ENCODE measurements at regions not wholly inside any gene's neighbourhood (a gene's known extent, or its start where the extent isn't known, plus 50 kb on each side); places are given as distances from the start of the nearest gene placed in this dataset.

- H2AFZ ChIP-seq (replicated peaks; ENCODE audit: low read length, poor library complexity): no peak overlapping the region
- no peak overlapping the region for H2BK20ac ChIP-seq (ENCODE audit: low read depth, low read length)
- H3K36me3 ChIP-seq (ENCODE audit: control insufficient read depth, insufficient read depth, low read length): no peaks in the 10 kb centered on the region
- no peak overlapping the region for H3K23ac ChIP-seq (ENCODE audit: low read depth, low read length)
- H3K4me3 ChIP-seq (ENCODE audit: insufficient read depth, low read depth, low read length): no peak overlapping the region
- no peaks in the 10 kb centered on the region for H4K20me1 ChIP-seq (ENCODE audit: insufficient read depth, low read length)
- dilution Hi-C loops (cut with HindIII; ENCODE audit: low sequenced_read_pairs, unreplicated experiment) (no loop called here), intact Hi-C loops (cut with micrococcal nuclease) (no loop called here), in situ Hi-C loops (cut with MboI; ENCODE audit: low sequenced_read_pairs) (no loop called here)
- ATAC-seq (ENCODE audit: low read depth) (no peak), DNase-seq (no peak)
- no peak overlapping the region for H3K9ac ChIP-seq (ENCODE audit: low read depth, low read length)
- POLR2A ChIA-PET (ENCODE audit: unreplicated experiment): no interaction called here
- CTCF ChIA-PET: no interaction called here
- H3K4me1 ChIP-seq (ENCODE audit: control insufficient read depth, insufficient read depth, low read length): no peaks in the 10 kb centered on the region
- no peak overlapping the region for H3K4me2 ChIP-seq (ENCODE audit: low read depth, low read length)
- H3K9me1 ChIP-seq (ENCODE audit: insufficient read depth, low read length): no peaks in the 10 kb centered on the region
- no peak overlapping the region for H3K14ac ChIP-seq (replicated peaks; ENCODE audit: low read depth, low read length)
- TF ChIP-seq CEBPB (IDR thresholded peaks at IDR 0.05; ENCODE audit: low read depth, low read length) (no peak), RFX5 (IDR thresholded peaks at IDR 0.05; ENCODE audit: low read depth, low read length) (no peak), RCOR1 (IDR thresholded peaks at IDR 0.05; ENCODE audit: insufficient replicate concordance, low read length) (no peak), FOS (IDR thresholded peaks at IDR 0.05; ENCODE audit: low read depth, low read length) (no peak), CHD1 (IDR thresholded peaks at IDR 0.05; ENCODE audit: low read depth, low read length) (no peak), MAZ (IDR thresholded peaks at IDR 0.05; ENCODE audit: borderline replicate concordance, low read depth, low read length) (no peak), MAFK (IDR thresholded peaks at IDR 0.05; ENCODE audit: low read depth, low read length) (no peak), BHLHE40 (IDR thresholded peaks at IDR 0.05; ENCODE audit: low read depth, low read length) (no peak), MXI1 (IDR thresholded peaks at IDR 0.05; ENCODE audit: borderline replicate concordance, low read depth, low read length) (no peak), POLR2A (IDR thresholded peaks at IDR 0.05; ENCODE audit: low read depth, low read length) (no peak), SMC3 (IDR thresholded peaks at IDR 0.05; ENCODE audit: low read depth, low read length) (no peak), NFE2L2 (IDR thresholded peaks at IDR 0.05; ENCODE audit: low read depth, low read length) (no peak), RAD21 (IDR thresholded peaks at IDR 0.05; ENCODE audit: low read length) (no peak)
- TF ChIP-seq, protein P1, sequence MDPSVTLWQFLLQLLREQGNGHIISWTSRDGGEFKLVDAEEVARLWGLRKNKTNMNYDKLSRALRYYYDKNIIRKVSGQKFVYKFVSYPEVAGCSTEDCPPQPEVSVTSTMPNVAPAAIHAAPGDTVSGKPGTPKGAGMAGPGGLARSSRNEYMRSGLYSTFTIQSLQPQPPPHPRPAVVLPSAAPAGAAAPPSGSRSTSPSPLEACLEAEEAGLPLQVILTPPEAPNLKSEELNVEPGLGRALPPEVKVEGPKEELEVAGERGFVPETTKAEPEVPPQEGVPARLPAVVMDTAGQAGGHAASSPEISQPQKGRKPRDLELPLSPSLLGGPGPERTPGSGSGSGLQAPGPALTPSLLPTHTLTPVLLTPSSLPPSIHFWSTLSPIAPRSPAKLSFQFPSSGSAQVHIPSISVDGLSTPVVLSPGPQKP (IDR thresholded peaks at IDR 0.05; ENCODE audit: borderline replicate concordance, low read depth, low read length): no peak
- TF ChIP-seq, protein P2, sequence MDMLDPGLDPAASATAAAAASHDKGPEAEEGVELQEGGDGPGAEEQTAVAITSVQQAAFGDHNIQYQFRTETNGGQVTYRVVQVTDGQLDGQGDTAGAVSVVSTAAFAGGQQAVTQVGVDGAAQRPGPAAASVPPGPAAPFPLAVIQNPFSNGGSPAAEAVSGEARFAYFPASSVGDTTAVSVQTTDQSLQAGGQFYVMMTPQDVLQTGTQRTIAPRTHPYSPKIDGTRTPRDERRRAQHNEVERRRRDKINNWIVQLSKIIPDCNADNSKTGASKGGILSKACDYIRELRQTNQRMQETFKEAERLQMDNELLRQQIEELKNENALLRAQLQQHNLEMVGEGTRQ (IDR thresholded peaks at IDR 0.05; ENCODE audit: low read depth, low read length): no peak
- TF ChIP-seq, protein P3, sequence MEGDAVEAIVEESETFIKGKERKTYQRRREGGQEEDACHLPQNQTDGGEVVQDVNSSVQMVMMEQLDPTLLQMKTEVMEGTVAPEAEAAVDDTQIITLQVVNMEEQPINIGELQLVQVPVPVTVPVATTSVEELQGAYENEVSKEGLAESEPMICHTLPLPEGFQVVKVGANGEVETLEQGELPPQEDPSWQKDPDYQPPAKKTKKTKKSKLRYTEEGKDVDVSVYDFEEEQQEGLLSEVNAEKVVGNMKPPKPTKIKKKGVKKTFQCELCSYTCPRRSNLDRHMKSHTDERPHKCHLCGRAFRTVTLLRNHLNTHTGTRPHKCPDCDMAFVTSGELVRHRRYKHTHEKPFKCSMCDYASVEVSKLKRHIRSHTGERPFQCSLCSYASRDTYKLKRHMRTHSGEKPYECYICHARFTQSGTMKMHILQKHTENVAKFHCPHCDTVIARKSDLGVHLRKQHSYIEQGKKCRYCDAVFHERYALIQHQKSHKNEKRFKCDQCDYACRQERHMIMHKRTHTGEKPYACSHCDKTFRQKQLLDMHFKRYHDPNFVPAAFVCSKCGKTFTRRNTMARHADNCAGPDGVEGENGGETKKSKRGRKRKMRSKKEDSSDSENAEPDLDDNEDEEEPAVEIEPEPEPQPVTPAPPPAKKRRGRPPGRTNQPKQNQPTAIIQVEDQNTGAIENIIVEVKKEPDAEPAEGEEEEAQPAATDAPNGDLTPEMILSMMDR (conservative IDR thresholded peaks at IDR 0.05; ENCODE audit: low read depth, low read length): no peak
- no peak overlapping the region for H2BK120ac ChIP-seq (ENCODE audit: low read depth, low read length)
- H3K18ac ChIP-seq (ENCODE audit: low read depth, low read length): no peak overlapping the region
- no peaks in the 10 kb centered on the region for H3K9me3 ChIP-seq (ENCODE audit: control insufficient read depth, insufficient read depth, low read length)
- H2AK9ac ChIP-seq (replicated peaks; ENCODE audit: low read depth, low read length, poor library complexity): no peak overlapping the region
- no peak overlapping the region for H3K4ac ChIP-seq (ENCODE audit: low read depth, low read length)
- no peak overlapping the region for H2AK5ac ChIP-seq (ENCODE audit: low read depth, low read length)
- no peak overlapping the region for H2BK5ac ChIP-seq (ENCODE audit: low read depth, low read length, poor library complexity, severe bottlenecking)
- H4K8ac ChIP-seq (ENCODE audit: low read depth in 2 of 2, low read length in 2 of 2): no peak overlapping the region
- no TSS peak for BruUV-seq (replicated peaks)
- no peaks in the 10 kb centered on the region; the same call in 1 of the 2 replicates for H3K27me3 ChIP-seq (ENCODE audit: control insufficient read depth, insufficient read depth, low read length)
- no peak overlapping the region for H3K27ac ChIP-seq (ENCODE audit: insufficient read depth, low read length)
- H4K91ac ChIP-seq (ENCODE audit: insufficient read depth, low read depth, low read length): no peak overlapping the region
- no peak overlapping the region for H2BK15ac ChIP-seq (ENCODE audit: low read depth, low read length)
- no peak overlapping the region for H4K5ac ChIP-seq (ENCODE audit: low read depth, low read length)
- H3K56ac ChIP-seq (ENCODE audit: extremely low read depth, insufficient read depth, low read length): no peak overlapping the region
- no peaks in the 10 kb centered on the region for H3K79me1 ChIP-seq (ENCODE audit: low read depth in 1 of 2, low read length in 2 of 2)
- no CpG with 5 or more reads among the region's 1 CpG for WGBS, 2 experiments (ENCODE audit: extremely low coverage in 2 of 2, insufficient read length in 1 of 2)
Observed at GRCh38 chr6:85107701-85108100, 342.2 kb upstream of the NT5E start.

Data from IMR-90 (cell line).